Cardiac fibroblast (primary cell): ENCODE measurements at regions not wholly inside any gene's neighbourhood (a gene's known extent, or its start where the extent isn't known, plus 50 kb on each side); places are given as distances from the start of the nearest gene placed in this dataset.

Experiments
- DNase-seq, 2 donors: peaks; one replicate each; pipeline versions ENCODE4 v3.0.0 to v3.0.0-alpha.2; 2010; ENCODE audit warnings: low read depth in 2 of 2
- H3K4me3 ChIP-seq, 2 donors: replicated peaks in 1 of 2; 1 replicate in 1 of 2; 2 replicates in 1 of 2; pipeline ENCODE4 v1.5.1; 2011; ENCODE audit warnings: low read depth in 2 of 2, low read length in 2 of 2, mild to moderate bottlenecking in 2 of 2, moderate library complexity in 1 of 2
- CTCF ChIP-seq: IDR thresholded peaks from one replicate; pipeline ENCODE4 v1.5.1; 2011; ENCODE audit warnings: low read depth, mild to moderate bottlenecking, low read length, inconsistent platforms

- no peak for TF ChIP-seq CTCF
- no peak for DNase-seq
Measured at GRCh38 chr2:103008586-103008985, 246.8 kb downstream of the TMEM182 start.

GRCh38 chr2:103009871-103010270 is 248.0 kb downstream of the TMEM182 start:
- no peak overlapping the region for H3K4me3 ChIP-seq
- TF ChIP-seq CTCF: no peak
- DNase-seq: no peak

More at GRCh38 chr2:103008586-103008985, 246.8 kb downstream of the TMEM182 start:
- H3K4me3 ChIP-seq: no peak overlapping the region

- no peak for TF ChIP-seq CTCF
- no peak overlapping the region for H3K4me3 ChIP-seq
- DNase-seq: no peak
Measured at GRCh38 chr2:103010306-103010705, 248.5 kb downstream of the TMEM182 start.

GRCh38 chr2:103010751-103011150 is 248.9 kb downstream of the TMEM182 start:
- H3K4me3 ChIP-seq: no peak overlapping the region
- no peak for DNase-seq
- no peak for TF ChIP-seq CTCF

- H3K4me3 ChIP-seq: no peak overlapping the region
- TF ChIP-seq CTCF: no peak
- no peak for DNase-seq
Measured at GRCh38 chr2:103012590-103012989, 250.8 kb downstream of the TMEM182 start.

GRCh38 chr2:103025056-103025455 is 263.2 kb downstream of the TMEM182 start:
- TF ChIP-seq CTCF: no peak
- no peak overlapping the region for H3K4me3 ChIP-seq
- no peak for DNase-seq

GRCh38 chr2:103028181-103028580 is 266.4 kb downstream of the TMEM182 start:
- H3K4me3 ChIP-seq: no peak overlapping the region
- DNase-seq: no peak
- TF ChIP-seq CTCF: no peak
